ENCODE measurements at regions not wholly inside any gene's neighbourhood (a gene's known extent, or its start where the extent isn't known, plus 50 kb on each side); places are given as distances from the start of the nearest gene placed in this dataset.
A peak's percentile ranks its signal among the peaks of the same experiment; 100 is the strongest.
"Not testable (repeated sequence)": the region's sequence is repeated elsewhere in the genome, so short reads cannot be mapped to it uniquely, and the experiment has no call there.

- no peak for DNase-seq (ENCODE audit: low spot score in 2 of 2)
- Mint-ChIP-seq H3K36me3 (no peaks in the 10 kb centered on the region), H3K4me1 (peaks cover 5% of the 10 kb centered on the region), H3K27ac (no peak overlapping the region), H3K4me3 (no peak overlapping the region), H3K9me3 (no peaks in the 10 kb centered on the region)
- ATAC-seq = no peak
Measured at GRCh38 chr14:86086962-86087361, 557.0 kb downstream of the FLRT2 start.

GRCh38 chr14:86084097-86084496, 554.2 kb downstream of the FLRT2 start:
- Mint-ChIP-seq H3K27ac (no peak overlapping the region), H3K4me3 (no peak overlapping the region), H3K9me3 (peaks cover 4% of the 10 kb centered on the region), H3K4me1 (peaks cover 5% of the 10 kb centered on the region), H3K36me3 (no peaks in the 10 kb centered on the region)
- DNase-seq (ENCODE audit: low spot score in 2 of 2) (no peak), ATAC-seq (no peak)

- DNase-seq (ENCODE audit: low spot score in 2 of 2) (no peak), ATAC-seq (no peak)
- H3K4me1 Mint-ChIP-seq = peaks cover 5% of the 10 kb centered on the region
- peaks cover 9% of the 10 kb centered on the region for H3K9me3 Mint-ChIP-seq
- no peak overlapping the region for H3K4me3 Mint-ChIP-seq
- H3K27ac Mint-ChIP-seq = no peak overlapping the region
- no peaks in the 10 kb centered on the region for H3K36me3 Mint-ChIP-seq
Measured at GRCh38 chr14:86083616-86084015, 553.7 kb downstream of the FLRT2 start.

GRCh38 chr14:86072116-86072894, 542.4 kb downstream of the FLRT2 start:
- no peaks in the 10 kb centered on the region for H3K9me3 Mint-ChIP-seq
- ATAC-seq (no peak), DNase-seq (ENCODE audit: low spot score in 2 of 2) (no peak)
- H3K27ac Mint-ChIP-seq = no peak overlapping the region
- H3K4me1 Mint-ChIP-seq = peaks cover 13% of the 10 kb centered on the region
- H3K36me3 Mint-ChIP-seq = no peaks in the 10 kb centered on the region
- H3K4me3 Mint-ChIP-seq = no peak overlapping the region

GRCh38 chr14:86066651-86067050, 536.7 kb downstream of the FLRT2 start:
- no peaks in the 10 kb centered on the region for H3K36me3 Mint-ChIP-seq

GRCh38 chr14:86065407-86065806, 535.5 kb downstream of the FLRT2 start:
- Mint-ChIP-seq H3K4me1 (no peaks in the 10 kb centered on the region), H3K4me3 (no peak overlapping the region), H3K9me3 (no peaks in the 10 kb centered on the region), H3K36me3 (no peaks in the 10 kb centered on the region), H3K27ac (no peak overlapping the region)
- ATAC-seq (no peak), DNase-seq (ENCODE audit: low spot score in 2 of 2) (no peak)

More at GRCh38 chr14:86066651-86067050, 536.7 kb downstream of the FLRT2 start:
- DNase-seq (ENCODE audit: low spot score in 2 of 2) = no peak
- Mint-ChIP-seq H3K9me3 (no peaks in the 10 kb centered on the region), H3K4me3 (no peak overlapping the region), H3K27ac (no peak overlapping the region), H3K4me1 (peaks cover 3% of the 10 kb centered on the region)
- ATAC-seq = no peak

GRCh38 chr14:86064595-86064994, 534.7 kb downstream of the FLRT2 start:
- not testable (repeated sequence) for H3K4me1 Mint-ChIP-seq; H3K36me3 Mint-ChIP-seq; ATAC-seq; H3K9me3 Mint-ChIP-seq; DNase-seq (ENCODE audit: low spot score in 2 of 2); H3K4me3 Mint-ChIP-seq; H3K27ac Mint-ChIP-seq

GRCh38 chr14:86057018-86057667, 527.2 kb downstream of the FLRT2 start:
- DNase-seq (ENCODE audit: low spot score in 2 of 2) = no peak
- Mint-ChIP-seq H3K9me3 (no peaks in the 10 kb centered on the region), H3K4me1 (peaks cover 8% of the 10 kb centered on the region), H3K27ac (no peak overlapping the region), H3K36me3 (no peaks in the 10 kb centered on the region), H3K4me3 (no peak overlapping the region)
- ATAC-seq = no peak

- ATAC-seq = peak; percentile 64
- DNase-seq (ENCODE audit: low spot score in 2 of 2) = no peak
- no peaks in the 10 kb centered on the region for H3K9me3 Mint-ChIP-seq
- no peak overlapping the region for H3K27ac Mint-ChIP-seq
- H3K4me1 Mint-ChIP-seq = peaks cover 8% of the 10 kb centered on the region
- no peak overlapping the region for H3K4me3 Mint-ChIP-seq
- H3K36me3 Mint-ChIP-seq = no peaks in the 10 kb centered on the region
Measured at GRCh38 chr14:86055512-86056075, 525.6 kb downstream of the FLRT2 start.

GRCh38 chr14:86052868-86053267, 522.9 kb downstream of the FLRT2 start:
- DNase-seq (ENCODE audit: low spot score in 2 of 2) = no peak
- Mint-ChIP-seq H3K36me3 (no peaks in the 10 kb centered on the region), H3K4me3 (no peak overlapping the region), H3K4me1 (peaks cover 8% of the 10 kb centered on the region), H3K9me3 (no peaks in the 10 kb centered on the region), H3K27ac (no peak overlapping the region)
- no peak for ATAC-seq

- H3K9me3 Mint-ChIP-seq = no peaks in the 10 kb centered on the region
- ATAC-seq (no peak), DNase-seq (ENCODE audit: low spot score in 2 of 2) (no peak)
- peaks cover 13% of the 10 kb centered on the region for H3K4me1 Mint-ChIP-seq
- no peak overlapping the region for H3K4me3 Mint-ChIP-seq
- no peak overlapping the region for H3K27ac Mint-ChIP-seq
- H3K36me3 Mint-ChIP-seq = no peaks in the 10 kb centered on the region
Measured at GRCh38 chr14:86050757-86051156, 520.8 kb downstream of the FLRT2 start.

- Mint-ChIP-seq H3K27ac (no peak overlapping the region), H3K4me1 (peaks cover 13% of the 10 kb centered on the region), H3K4me3 (no peak overlapping the region), H3K36me3 (peaks cover 2% of the 10 kb centered on the region), H3K9me3 (peaks cover 5% of the 10 kb centered on the region)
- DNase-seq (ENCODE audit: low spot score in 2 of 2) = no peak
- peak; percentile 77 for ATAC-seq
Measured at GRCh38 chr14:86050072-86050683, 520.2 kb downstream of the FLRT2 start.

- no peaks in the 10 kb centered on the region for H3K9me3 Mint-ChIP-seq
- no peak overlapping the region for H3K27ac Mint-ChIP-seq
- no peaks in the 10 kb centered on the region for H3K36me3 Mint-ChIP-seq
- DNase-seq (ENCODE audit: low spot score in 2 of 2) = no peak
- H3K4me3 Mint-ChIP-seq = no peak overlapping the region
- no peak for ATAC-seq
- H3K4me1 Mint-ChIP-seq = no peaks in the 10 kb centered on the region
Measured at GRCh38 chr14:86039176-86039575, 509.2 kb downstream of the FLRT2 start.

GRCh38 chr14:86038387-86039042, 508.6 kb downstream of the FLRT2 start:
- ATAC-seq (peak; percentile 79), DNase-seq (ENCODE audit: low spot score in 2 of 2) (peak in 1 of 2 donors; percentile 59)
- H3K4me1 Mint-ChIP-seq = no peaks in the 10 kb centered on the region
- H3K4me3 Mint-ChIP-seq = no peak overlapping the region
- no peaks in the 10 kb centered on the region for H3K9me3 Mint-ChIP-seq
- no peaks in the 10 kb centered on the region for H3K36me3 Mint-ChIP-seq
- no peak overlapping the region for H3K27ac Mint-ChIP-seq

GRCh38 chr14:86035882-86036281, 505.9 kb downstream of the FLRT2 start:
- peaks cover 6% of the 10 kb centered on the region for H3K4me1 Mint-ChIP-seq
- H3K36me3 Mint-ChIP-seq = no peaks in the 10 kb centered on the region
- no peak overlapping the region for H3K4me3 Mint-ChIP-seq
- no peaks in the 10 kb centered on the region for H3K9me3 Mint-ChIP-seq
- H3K27ac Mint-ChIP-seq = no peak overlapping the region
- DNase-seq (ENCODE audit: low spot score in 2 of 2) = no peak
- peak; percentile 69 for ATAC-seq
